HG03439 (cell line): ENCODE measurements at regions not wholly inside any gene's neighbourhood (a gene's known extent, or its start where the extent isn't known, plus 50 kb on each side); places are given as distances from the start of the nearest gene placed in this dataset.

ENCODE experiments used
- ATAC-seq: cut with Tn5 transposase; IDR thresholded peaks from one replicate; pipeline ENCODE4 v1.9.1; 2021; ENCODE audit warnings: mild to moderate bottlenecking, moderate library complexity; ENCODE audit not compliant: unreplicated experiment

DNA sequence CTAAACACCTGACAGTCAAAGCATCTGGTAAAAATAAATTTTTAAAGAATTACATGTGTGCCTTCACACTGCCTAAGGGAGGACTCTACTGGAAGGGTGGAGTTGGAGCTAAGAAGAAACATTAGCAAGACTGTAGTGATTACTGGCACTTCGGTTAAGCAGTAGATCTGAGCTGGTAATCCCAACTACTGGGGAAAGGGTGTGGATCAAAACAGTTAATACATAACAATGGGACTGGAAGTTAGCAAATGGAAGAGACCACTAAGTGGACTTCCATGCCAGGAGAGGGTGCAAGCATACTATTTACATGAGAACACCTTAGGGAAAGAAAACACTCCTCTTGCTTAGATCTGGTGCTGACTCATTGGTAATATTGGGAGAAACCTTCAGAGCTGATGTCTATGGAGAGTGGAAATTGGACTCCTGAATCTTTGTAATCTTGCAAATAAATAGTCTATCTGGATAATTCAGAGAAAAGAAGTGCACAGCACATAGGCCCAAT is 519.6 kb upstream of the LINC00305 start:
- no peak for ATAC-seq

DNA sequence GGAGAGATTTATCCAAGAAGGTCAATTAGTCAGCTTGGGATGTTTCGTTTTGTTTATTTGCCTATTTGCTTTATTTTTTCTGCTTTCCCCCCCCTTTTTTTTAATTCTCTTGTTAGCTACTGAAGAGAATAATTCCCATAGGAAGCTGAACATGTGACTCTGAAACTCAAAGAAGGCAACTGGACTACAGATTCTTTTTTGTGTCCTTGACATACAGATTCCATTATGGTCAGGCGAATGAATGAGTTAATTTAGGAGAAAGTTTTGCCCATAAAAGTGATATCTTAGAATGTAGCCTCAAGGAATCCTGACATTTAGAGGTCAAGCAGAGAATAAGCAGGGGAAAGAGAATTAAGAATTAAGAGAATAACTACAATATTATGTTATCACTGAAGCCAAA is 514.2 kb upstream of the LINC00305 start:
- no peak for ATAC-seq

DNA sequence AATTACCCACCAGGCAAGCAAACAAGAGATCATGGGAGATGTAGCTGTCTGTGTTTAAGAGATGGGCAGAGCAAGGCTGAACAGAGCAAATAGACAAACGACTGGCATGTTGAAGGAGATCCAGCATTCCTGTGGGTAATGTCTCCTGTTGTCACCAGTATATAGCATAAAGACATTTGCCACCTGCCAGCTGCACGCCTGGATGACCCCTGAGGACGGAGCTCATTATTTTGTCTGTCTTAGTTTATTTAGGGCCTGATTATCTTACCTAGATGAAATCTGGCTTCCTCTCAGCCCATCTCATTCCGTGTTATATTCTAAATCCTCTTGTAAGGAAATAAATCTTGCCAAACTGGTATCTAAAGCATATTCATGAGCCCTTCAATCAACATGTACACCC is 510.3 kb upstream of the LINC00305 start:
- no peak for ATAC-seq

DNA sequence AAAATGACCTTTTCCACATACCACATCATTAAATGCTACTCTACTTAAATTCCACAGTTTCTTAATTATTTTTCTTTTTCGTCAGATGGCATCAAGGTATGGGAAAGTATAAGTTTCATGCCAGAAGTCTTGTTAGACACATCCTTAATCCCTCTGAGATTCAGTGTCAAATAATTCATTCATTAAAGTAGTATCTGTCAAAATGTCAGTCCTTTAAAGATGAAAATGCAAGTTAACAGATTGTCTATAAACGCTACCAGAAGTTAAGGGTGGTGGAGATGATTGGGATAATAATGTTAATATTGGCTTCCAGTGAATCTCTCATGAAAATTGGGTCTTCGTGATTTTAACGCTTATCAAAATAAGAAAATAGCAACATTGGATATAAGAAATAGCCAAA is 504.2 kb upstream of the LINC00305 start:
- no peak for ATAC-seq

DNA sequence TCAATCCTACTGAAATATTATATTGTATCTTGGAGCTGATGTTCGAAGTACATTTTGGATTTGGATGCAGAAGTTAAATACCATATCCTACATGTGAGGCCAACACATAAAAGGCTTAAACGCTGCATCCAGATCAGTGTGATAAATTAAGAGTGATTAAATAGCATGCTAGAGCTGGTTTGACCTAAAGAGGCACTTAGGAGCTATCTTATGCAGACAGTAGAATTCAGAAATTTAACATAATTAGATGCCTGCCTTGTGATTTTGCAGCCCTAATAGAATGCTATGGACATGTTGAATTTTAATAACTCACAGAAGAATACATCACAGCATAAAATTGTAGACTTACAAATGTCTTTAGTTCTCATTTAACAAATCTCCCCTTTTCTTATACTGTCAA is 501.2 kb upstream of the LINC00305 start:
- ATAC-seq: no peak

DNA sequence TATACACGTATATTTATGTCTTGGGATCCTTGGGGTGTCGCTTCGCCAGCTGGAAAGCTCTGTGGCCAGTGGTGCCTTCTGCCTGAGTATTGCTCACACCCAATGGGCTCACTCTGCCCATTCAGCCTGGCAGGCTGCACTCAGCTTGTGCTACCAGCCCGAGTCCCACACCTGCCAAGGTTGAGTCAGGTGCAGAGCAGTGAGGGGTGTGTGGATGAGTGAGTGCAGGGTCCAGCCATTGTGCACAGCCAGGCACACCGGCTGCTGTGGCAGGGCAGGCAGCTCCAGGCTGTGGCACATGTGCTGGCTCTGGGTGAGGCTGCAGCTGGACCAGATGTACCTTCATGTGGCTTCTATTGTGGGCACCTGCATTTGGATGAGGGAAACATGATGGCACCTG is 496.9 kb upstream of the LINC00305 start:
- ATAC-seq: no peak

DNA sequence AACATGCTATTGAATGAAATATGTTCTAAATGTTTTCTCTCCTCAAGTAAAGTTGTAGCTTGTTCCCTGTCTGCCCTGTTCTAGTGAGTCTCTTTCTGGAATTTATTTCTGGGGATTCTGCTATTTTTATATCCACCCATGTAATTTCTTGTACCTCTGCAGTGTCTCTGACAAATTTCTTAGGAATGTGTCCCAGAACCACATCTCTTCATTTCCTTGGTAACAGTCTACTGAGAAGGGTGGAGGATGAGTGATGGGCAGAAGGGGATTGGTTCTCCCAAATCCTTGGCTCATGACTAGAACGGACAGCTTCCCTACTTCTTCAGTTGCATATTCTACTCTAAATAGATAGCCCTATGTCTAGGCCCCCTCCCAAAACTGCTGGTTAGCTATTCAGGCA is 490.6 kb upstream of the LINC00305 start:
- ATAC-seq: no peak

DNA sequence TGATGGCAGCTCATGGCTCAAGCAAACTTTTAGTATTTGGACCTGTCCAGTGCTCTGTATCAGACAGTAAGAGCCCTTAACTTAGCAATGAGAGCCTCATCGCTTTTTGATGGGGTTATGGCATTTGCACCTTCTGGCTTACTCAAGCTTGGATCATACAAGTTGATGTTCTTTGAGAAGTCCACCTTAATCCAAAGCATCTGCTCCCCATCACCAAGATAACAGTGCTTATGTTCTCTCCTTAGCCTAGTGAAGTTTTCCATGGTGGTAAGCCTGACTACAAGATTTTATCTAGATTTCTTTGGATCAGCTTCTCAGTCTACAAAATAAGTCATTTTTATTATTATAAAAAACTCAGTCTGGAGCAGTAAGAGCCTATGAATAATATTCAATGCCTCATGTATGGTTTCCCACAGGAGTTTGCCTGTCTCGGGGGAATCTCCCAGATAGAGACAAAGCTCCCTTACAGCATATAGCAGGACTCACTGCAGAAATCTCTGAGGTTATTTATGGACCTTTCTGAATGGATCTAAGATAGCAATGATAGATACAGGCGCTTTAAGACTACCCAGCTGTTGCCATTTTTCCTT is 472.2 kb upstream of the LINC00305 start:
- no peak for ATAC-seq

DNA sequence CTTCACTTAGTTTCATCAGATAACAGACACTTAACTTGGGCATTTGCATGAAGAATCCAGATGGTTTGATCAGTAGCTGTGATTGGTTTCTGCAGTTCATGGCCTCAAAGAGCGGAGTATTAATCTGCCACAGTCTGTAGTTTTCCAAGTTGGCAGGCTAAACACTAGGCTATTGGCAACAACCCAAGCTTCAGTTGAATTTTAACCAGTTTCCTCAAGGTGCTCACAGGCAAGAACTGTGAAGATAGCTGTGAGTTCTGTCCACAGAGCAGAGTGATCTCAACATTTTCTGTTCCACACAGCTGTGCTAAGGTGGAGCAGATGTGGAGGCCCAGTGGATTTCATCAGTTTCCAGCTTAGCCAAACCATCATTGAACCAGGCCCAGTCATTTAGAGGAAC is 469.5 kb upstream of the LINC00305 start:
- ATAC-seq: no peak

DNA sequence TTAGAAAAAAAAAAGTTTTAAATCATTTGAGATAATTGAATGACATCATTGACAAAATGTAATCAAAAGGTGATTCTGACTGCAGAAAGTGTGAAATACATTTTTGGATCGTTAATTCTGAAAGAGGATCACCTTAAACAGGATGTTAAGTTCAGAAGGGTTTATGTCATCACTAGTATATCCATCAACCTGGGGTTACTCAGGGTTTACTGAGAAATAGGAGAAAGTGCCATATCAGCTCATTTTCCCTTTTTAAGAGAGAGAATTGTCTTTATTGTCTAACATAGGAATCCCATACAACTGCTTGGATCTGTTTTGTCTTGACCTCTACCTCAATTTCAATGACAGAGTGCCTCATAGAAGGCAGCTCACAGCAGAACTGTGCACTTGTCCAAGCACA is 466.1 kb upstream of the LINC00305 start:
- no peak for ATAC-seq

DNA sequence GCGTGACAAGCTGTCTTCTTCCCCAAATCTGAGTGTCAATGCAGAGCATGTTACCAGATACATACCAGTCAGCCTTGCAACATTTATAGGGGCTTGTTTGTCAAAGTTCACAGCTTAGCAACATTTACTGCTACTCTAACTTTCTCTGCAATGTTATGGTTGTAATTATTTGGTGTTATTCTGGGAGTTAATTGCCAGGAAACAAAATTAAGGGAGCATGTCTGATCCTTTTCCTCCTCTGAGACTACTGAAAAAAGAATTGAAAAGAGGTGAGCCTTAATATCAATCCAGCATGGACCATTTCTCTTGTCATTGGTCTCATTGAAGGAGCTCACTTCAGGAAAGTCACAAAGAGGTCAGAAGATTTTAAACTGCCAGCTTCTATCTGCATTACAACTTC is 465.6 kb upstream of the LINC00305 start:
- ATAC-seq: no peak

DNA sequence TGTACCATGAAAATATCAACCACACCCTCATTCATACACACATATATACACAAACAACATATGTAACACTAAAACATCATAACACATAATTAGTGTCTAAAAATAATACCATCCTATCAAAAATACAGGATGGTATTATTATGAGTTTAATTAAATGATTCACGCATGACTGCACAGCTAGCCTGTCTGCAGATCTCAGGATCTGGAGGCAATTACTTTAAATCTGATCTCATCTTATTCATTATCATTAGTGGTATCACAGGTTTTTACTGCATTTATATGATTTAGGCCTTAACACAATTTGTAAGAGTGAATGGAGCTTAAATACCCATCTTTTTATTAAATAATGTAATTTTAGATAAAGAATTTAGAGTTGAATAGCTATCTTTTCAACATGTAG is 443.4 kb upstream of the LINC00305 start:
- ATAC-seq: no peak

DNA sequence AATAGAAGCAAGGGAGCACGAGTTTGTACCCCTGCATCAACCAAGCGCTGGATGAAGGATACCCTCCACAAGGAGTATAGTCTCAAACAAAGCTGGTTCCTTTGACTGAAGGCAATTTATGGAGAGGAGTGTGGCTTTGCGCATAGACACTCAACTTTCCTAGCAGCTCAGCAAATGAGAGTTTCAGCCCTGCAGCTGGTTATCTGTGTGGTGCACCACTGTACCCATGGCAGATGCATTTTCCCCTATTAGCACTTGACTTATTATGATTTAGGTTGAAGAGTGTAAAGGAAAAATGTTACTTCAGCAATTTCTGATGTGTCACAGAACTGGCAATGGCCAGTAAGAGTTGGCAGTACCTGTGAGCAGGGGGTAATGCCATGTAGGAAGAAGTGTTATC is 440.1 kb upstream of the LINC00305 start:
- no peak for ATAC-seq

DNA sequence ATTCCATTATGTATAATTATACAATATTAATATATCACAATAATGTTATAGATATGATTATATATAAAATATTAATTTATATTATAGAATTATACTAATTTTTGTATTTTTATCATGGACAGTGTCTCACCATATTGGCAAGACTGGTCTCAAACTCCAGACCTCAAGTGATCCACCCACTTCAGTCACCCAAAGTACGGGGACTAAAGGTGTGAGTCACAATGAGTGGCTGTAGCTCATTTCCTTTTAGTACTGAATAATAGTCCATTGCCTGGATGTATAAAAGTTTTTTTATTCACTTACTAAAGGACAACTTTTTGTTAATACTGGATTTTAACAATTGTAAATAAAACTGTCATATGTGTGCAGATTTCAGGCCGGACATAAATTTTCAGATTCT is 417.6 kb upstream of the LINC00305 start:
- ATAC-seq: no peak

DNA sequence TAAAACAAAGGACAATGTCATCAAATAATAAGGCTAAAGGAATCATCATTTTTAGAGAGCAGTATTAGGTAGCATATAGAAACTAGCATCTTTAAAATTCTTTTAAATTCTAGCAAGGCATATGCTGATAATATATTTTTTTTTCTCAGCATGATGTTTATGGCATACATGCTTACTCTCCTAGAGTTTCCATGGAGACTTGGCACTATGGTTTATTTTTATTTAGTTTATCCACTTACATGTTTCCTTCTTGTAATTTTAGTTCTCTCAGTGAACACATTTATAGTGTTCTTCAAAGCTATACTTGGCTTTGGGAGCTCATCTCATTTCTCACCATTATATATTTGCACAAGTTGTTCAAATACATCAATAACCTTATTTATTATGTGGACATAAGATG is 413.8 kb upstream of the LINC00305 start:
- no peak for ATAC-seq

DNA sequence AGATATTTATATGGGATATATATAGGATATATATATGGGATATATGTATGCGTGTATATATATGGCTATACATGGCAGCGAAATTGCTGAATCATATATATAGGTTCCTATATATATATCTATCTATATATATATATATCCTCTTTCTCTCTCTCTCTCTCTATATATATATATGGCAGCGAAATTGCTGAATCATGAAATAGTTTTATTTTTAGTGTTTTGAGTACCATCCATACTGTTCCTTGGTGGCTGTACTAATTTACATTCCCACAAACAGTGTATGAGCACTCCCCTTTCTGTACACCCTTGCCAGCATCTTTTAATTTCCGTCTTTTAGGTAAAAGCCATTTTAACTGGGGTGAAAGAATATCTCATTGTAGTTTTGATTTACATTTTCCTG is 397.6 kb upstream of the LINC00305 start:
- no peak for ATAC-seq

DNA sequence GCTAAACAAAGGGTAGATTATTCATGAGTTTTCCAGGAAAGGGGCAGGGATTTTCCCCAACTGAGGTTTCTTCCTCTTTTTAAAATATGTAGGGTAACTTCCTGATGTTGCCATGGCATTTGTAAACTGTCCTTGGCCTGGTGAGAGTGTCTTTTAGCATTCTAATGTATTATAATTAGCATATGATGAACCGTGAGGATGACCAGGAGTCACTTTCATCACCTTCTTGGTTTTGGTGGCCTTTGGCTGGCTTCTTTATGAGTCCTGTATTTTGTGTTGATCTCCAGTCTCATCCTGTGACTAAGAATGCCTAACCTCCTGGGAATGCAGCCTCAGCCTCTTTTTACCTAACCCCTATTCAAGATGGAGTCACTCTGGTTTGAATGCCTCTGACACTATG is 391.0 kb upstream of the LINC00305 start:
- ATAC-seq: no peak

DNA sequence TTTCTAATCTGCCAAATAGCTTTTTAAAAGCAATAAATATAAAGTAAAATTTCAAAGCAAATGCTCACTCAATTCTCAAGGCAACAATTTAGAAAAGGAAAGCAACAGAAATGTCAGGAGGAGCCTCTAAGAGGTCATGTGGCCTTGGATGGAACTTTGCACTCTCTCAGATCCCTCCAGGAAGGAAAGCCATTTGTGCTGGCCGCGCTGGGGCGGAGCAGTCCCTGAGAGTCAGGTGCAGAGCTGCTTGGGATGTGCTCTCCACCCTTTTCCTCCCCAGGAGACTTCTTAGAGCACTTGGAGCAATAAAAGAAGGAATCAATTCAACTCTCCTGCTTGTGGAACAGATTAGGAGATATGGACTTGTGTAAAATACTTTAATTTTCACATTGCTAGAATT is 379.8 kb upstream of the LINC00305 start:
- no peak for ATAC-seq

DNA sequence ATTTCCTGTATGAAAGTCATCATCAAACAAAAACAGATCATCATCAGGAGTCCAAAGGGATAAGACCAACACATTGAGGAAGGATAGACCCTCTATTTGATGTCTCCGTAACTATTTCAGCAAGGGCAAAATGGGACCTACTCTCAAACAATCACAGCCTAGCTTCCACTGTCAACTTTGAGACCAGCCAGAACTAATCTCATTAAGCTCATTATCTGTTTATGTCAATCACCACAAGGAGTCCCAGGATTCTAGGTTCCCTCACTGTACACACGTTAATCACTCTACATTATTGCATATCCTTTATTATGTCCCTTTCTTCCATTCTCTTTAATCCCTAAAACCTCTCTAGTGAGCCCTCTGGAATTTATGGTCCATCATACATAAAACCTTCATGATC is 370.3 kb upstream of the LINC00305 start:
- no peak for ATAC-seq

DNA sequence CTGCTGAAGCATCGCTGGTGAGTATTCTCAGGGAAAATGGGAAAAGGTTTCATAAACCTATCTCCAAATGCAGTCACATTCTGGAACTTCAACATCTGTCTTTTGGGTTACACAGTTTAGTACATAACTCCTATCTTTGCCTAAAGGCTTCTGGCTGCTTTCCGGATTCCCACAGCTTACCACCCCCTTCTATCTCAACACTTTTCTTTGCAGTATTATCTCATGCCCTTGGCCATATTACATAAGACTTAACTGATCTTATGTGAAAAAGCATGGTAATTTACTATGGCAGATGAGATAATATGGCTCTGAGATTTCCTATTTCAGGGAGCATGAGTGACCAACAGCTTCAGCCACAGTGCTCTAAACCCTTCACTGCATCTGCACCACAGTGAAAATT is 369.3 kb upstream of the LINC00305 start:
- no peak for ATAC-seq

DNA sequence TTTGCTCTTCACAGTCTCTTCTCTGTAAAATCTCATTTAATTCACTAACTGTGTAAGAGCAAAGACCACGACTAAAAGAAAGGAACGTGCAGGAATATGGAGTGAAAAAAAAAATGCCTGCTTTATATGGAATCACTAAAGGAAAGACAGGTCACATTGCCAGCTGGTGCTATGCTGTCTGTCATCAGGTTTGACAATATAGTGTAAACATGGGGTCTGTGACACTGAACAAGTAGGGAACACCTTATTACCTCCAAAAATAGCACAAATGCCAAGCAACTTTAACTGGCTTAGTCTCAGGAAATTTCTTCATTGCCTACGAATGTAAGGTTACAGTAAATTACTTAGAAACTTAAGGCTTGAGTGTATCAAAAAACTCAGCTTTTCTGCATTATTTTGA is 364.5 kb upstream of the LINC00305 start:
- no peak for ATAC-seq

DNA sequence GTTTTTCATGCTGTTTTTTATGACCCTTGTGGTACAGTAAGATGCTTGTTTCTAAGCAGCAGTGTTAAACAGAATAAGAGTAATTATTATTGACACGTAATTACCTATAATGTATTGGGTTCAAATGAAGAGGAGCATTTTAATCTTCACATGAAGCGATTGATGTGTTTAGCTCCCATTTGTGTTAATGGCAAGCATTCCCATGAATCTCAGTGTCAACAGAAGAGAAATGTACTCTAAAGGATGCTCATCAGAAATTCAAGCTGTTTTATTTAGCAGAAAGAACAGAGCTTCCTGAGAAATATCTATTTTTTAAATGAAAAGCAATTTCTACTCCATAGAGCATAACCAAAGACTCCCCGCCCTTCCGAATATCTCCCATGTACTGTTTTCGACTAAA is 341.3 kb upstream of the LINC00305 start:
- ATAC-seq: no peak

DNA sequence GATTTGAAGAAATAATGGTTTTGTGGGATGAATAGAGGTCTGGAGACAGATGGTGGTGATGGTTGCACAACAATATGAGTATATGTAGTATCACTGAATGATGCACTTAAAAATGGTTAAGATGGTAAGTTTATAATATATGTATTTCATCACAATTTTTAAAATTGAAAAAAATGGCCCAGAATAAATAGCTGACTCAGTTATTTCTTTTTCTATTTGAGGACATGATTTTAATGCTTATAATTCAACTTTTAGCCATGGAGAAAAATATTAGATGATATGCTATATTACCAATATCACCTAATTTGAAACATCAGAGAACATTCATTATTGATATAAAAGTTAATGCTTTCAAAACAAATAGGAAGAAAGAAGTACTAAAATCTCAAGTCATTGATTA is 339.8 kb upstream of the LINC00305 start:
- no peak for ATAC-seq

DNA sequence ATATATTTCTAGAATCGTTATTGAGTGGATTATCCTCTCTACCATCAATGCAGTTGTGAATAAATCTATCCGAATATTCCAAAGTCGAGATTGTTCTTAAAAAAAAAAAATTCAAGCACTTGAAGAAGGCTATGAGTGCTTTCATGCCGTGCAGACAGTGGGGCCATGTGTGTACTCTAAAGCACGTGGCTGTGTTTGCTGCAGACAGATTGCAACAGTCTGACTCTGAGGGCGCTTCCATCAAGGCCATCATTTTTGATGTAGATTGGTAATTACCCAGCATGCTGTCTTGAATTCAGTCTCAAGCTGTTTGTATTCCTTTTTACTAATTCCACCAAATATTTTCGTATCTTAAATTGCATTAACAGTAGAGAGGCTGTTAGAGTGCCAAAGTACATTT is 325.9 kb upstream of the LINC00305 start:
- ATAC-seq: no peak
